Uterus (tissue), 2 donors: ENCODE measurements at regions not wholly inside any gene's neighbourhood (a gene's known extent, or its start where the extent isn't known, plus 50 kb on each side); places are given as distances from the start of the nearest gene placed in this dataset.

Experiments
- POLR2A ChIP-seq, 2 donors: fragments of 450-650 bp; IDR thresholded peaks; one replicate each; pipeline ENCODE4 v1.6.1; 2016; ENCODE audit warnings: antibody characterized with exemption in 2 of 2, mild to moderate bottlenecking in 1 of 2, moderate library complexity in 1 of 2
- TF ChIP-seq, protein P1 (sequence below), 4 experiments: fragments of 200-600 bp in 2 of 4; fragments of 450-650 bp in 2 of 4; sonication (generic) in 2 of 4; IDR thresholded peaks; one replicate each; pipeline ENCODE4 v1.5.1; 2016 to 2019; ENCODE audit warnings: antibody characterized with exemption in 4 of 4, mild to moderate bottlenecking in 2 of 4, moderate library complexity in 1 of 4

DNA sequence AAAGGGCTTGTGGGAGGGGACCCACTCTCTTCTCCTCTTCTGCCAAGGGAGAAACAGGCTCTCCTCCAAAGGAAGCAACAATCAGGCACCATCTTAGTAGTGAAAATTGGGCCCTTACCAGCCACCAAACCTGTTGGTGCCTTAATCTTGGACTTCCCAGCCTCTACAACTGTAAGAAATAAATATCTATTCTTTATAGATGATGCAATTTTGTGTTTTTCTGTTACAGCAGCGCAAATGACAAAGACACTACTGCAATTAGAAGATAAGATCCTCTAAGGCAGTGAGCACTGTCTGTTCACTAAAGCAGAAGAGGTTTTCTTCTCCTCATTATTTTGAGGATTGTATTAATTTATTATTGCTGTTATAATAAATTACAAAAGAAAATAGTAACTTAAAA lies 691.4 kb upstream of the CCDC179 start:
- TF ChIP-seq, protein P1, sequence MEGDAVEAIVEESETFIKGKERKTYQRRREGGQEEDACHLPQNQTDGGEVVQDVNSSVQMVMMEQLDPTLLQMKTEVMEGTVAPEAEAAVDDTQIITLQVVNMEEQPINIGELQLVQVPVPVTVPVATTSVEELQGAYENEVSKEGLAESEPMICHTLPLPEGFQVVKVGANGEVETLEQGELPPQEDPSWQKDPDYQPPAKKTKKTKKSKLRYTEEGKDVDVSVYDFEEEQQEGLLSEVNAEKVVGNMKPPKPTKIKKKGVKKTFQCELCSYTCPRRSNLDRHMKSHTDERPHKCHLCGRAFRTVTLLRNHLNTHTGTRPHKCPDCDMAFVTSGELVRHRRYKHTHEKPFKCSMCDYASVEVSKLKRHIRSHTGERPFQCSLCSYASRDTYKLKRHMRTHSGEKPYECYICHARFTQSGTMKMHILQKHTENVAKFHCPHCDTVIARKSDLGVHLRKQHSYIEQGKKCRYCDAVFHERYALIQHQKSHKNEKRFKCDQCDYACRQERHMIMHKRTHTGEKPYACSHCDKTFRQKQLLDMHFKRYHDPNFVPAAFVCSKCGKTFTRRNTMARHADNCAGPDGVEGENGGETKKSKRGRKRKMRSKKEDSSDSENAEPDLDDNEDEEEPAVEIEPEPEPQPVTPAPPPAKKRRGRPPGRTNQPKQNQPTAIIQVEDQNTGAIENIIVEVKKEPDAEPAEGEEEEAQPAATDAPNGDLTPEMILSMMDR (IDR thresholded peaks at IDR 0.05), result no peak
- TF ChIP-seq POLR2A (IDR thresholded peaks at IDR 0.05), result no peak
